Neural progenitor cell (in vitro differentiated cells): ENCODE measurements at regions not wholly inside any gene's neighbourhood (a gene's known extent, or its start where the extent isn't known, plus 50 kb on each side); places are given as distances from the start of the nearest gene placed in this dataset.

Experiments
- CTCF ChIP-seq: fragments of 200-600 bp; sonication (generic); IDR thresholded peaks from 2 replicates; pipeline ENCODE4 v1.5.1; 2017; ENCODE audit warnings: antibody characterized with exemption, mild to moderate bottlenecking
- EZH2phosphoT487 ChIP-seq: fragments of 200-600 bp; sonication (generic); IDR thresholded peaks from 2 replicates; pipeline ENCODE4 v1.6.1; 2017; ENCODE audit warnings: antibody characterized with exemption

GRCh38 chr4:184891816-184892397, 66.1 kb upstream of the ACSL1 start:
- TF ChIP-seq CTCF (no peak), EZH2phosphoT487 (no peak)
